ENCODE measurements at regions not wholly inside any gene's neighbourhood (a gene's known extent, or its start where the extent isn't known, plus 50 kb on each side); places are given as distances from the start of the nearest gene placed in this dataset.

- H3K27ac ChIP-seq (ENCODE audit: low read depth, low read length, poor library complexity, severe bottlenecking), result no peak overlapping the region
- no peaks in the 10 kb centered on the region for H3K9me2 ChIP-seq (ENCODE audit: low read depth, low read length)
- H3K4me1 ChIP-seq (ENCODE audit: insufficient read depth, low read length, severe bottlenecking), result no peaks in the 10 kb centered on the region
- no peaks in the 10 kb centered on the region for H3K27me3 ChIP-seq (ENCODE audit: insufficient read depth, low read length)
- H3K9me3 ChIP-seq (ENCODE audit: low read length), result no peaks in the 10 kb centered on the region
- no peak overlapping the region for H3K4me2 ChIP-seq (ENCODE audit: low read length)
- H3F3A ChIP-seq (ENCODE audit: insufficient read depth, low read length), result no peaks in the 10 kb centered on the region
- no peaks in the 10 kb centered on the region for H4K20me1 ChIP-seq (ENCODE audit: insufficient read depth, low read length)
- TF ChIP-seq EZH2 (IDR thresholded peaks at IDR 0.05; ENCODE audit: borderline replicate concordance, low read length) (no peak), CTCF (IDR thresholded peaks at IDR 0.05; ENCODE audit: low read length) (no peak)
- no peaks in the 10 kb centered on the region for H3K79me2 ChIP-seq (ENCODE audit: insufficient read depth, low read length)
- no peak overlapping the region for H3K4me3 ChIP-seq (ENCODE audit: low read depth, low read length, poor library complexity, severe bottlenecking)
- no peaks in the 10 kb centered on the region for H3K36me3 ChIP-seq (ENCODE audit: insufficient read depth, low read length)
- H2AFZ ChIP-seq (ENCODE audit: low read length), result no peak overlapping the region
- no peak overlapping the region for H3K9ac ChIP-seq (ENCODE audit: low read length)
Observed at GRCh38 chr5:166648736-166649135, 1642.7 kb upstream of the WWC1 start.

- Histone ChIP-seq H3K9ac (ENCODE audit: low read length) (no peak overlapping the region), H3K4me3 (ENCODE audit: low read depth, low read length, poor library complexity, severe bottlenecking) (no peak overlapping the region)
Observed at GRCh38 chr5:166649676-166650075, 1641.8 kb upstream of the WWC1 start.

GRCh38 chr5:166651234-166651633 lies 1640.2 kb upstream of the WWC1 start:
- Histone ChIP-seq H3K9ac (ENCODE audit: low read length) (no peak overlapping the region), H2AFZ (ENCODE audit: low read length) (no peak overlapping the region), H3K4me2 (ENCODE audit: low read length) (no peak overlapping the region), H3K36me3 (ENCODE audit: insufficient read depth, low read length) (no peaks in the 10 kb centered on the region), H3K79me2 (ENCODE audit: insufficient read depth, low read length) (no peaks in the 10 kb centered on the region), H3K4me3 (ENCODE audit: low read depth, low read length, poor library complexity, severe bottlenecking) (no peak overlapping the region), H3K4me1 (ENCODE audit: insufficient read depth, low read length, severe bottlenecking) (no peaks in the 10 kb centered on the region), H3F3A (ENCODE audit: insufficient read depth, low read length) (no peaks in the 10 kb centered on the region), H3K9me2 (ENCODE audit: low read depth, low read length) (no peaks in the 10 kb centered on the region), H3K9me3 (ENCODE audit: low read length) (no peaks in the 10 kb centered on the region), H3K27ac (ENCODE audit: low read depth, low read length, poor library complexity, severe bottlenecking) (no peak overlapping the region), H3K27me3 (ENCODE audit: insufficient read depth, low read length) (no peaks in the 10 kb centered on the region), H4K20me1 (ENCODE audit: insufficient read depth, low read length) (no peaks in the 10 kb centered on the region)
- no peak for TF ChIP-seq EZH2 (IDR thresholded peaks at IDR 0.05; ENCODE audit: borderline replicate concordance, low read length)
- TF ChIP-seq CTCF (IDR thresholded peaks at IDR 0.05; ENCODE audit: low read length), result no peak

More at GRCh38 chr5:166649676-166650075, 1641.8 kb upstream of the WWC1 start:
- Histone ChIP-seq H2AFZ (ENCODE audit: low read length) (no peak overlapping the region), H3K9me2 (ENCODE audit: low read depth, low read length) (no peaks in the 10 kb centered on the region), H3K79me2 (ENCODE audit: insufficient read depth, low read length) (no peaks in the 10 kb centered on the region), H3K27me3 (ENCODE audit: insufficient read depth, low read length) (no peaks in the 10 kb centered on the region), H4K20me1 (ENCODE audit: insufficient read depth, low read length) (no peaks in the 10 kb centered on the region), H3K9me3 (ENCODE audit: low read length) (no peaks in the 10 kb centered on the region), H3K4me2 (ENCODE audit: low read length) (no peak overlapping the region), H3F3A (ENCODE audit: insufficient read depth, low read length) (no peaks in the 10 kb centered on the region), H3K4me1 (ENCODE audit: insufficient read depth, low read length, severe bottlenecking) (no peaks in the 10 kb centered on the region), H3K36me3 (ENCODE audit: insufficient read depth, low read length) (no peaks in the 10 kb centered on the region), H3K27ac (ENCODE audit: low read depth, low read length, poor library complexity, severe bottlenecking) (no peak overlapping the region)
- TF ChIP-seq CTCF (IDR thresholded peaks at IDR 0.05; ENCODE audit: low read length) (no peak), EZH2 (IDR thresholded peaks at IDR 0.05; ENCODE audit: borderline replicate concordance, low read length) (no peak)
